GM12874 (cell line): ENCODE measurements at regions not wholly inside any gene's neighbourhood (a gene's known extent, or its start where the extent isn't known, plus 50 kb on each side); places are given as distances from the start of the nearest gene placed in this dataset.

Source experiments
- TF ChIP-seq, protein P1 (sequence below): IDR thresholded peaks from 2 replicates; pipeline ENCODE4 v1.5.1; 2011; ENCODE audit warnings: low read depth, mild to moderate bottlenecking, control low read depth, low read length, moderate library complexity; ENCODE audit not compliant: insufficient read depth

DNA sequence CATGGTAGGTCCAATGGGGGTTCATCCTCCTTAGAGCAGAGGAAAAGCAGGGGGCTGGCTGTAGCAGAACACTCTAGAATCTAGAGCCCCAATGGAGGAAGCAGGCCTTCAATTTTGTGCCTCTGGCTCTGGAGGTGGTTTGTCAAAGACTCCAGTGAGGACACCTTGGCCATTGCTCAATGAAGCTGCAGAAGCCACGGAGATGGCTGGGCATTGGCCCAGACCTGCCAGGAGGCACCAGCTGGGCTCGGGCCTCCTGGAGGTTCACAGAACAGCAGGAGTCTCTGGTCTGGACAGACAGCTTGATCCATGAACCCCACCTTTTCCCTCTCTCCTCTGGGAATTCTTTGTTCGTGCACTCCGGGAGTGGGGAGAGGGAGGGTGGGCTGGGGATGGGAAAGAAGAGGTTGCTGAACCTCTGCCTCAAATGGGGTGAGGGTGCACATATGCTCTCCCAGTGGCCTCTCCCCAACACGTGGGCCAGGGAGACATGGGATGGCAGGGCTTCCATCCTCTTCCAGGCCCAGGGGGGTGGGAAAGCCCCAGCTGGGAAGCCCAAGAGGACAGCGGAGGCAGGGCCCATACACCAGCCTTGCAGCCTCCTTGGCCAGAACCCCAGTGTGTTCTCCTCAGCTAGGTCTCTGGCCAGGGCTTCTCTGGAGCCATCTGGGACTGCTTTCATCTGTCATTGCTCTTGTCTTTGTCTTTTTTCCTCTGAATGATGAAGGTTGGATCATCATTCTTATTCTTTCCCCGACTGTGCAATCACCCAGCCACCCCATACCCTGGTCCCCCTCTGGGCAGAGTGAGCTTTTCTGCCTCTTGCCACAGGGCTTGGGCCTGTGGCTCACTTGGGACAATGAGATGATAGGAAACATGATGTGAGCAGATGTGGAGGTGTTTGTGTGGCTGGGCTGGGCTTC lies 1019.4 kb downstream of the BRD1 start:
- TF ChIP-seq, protein P1, sequence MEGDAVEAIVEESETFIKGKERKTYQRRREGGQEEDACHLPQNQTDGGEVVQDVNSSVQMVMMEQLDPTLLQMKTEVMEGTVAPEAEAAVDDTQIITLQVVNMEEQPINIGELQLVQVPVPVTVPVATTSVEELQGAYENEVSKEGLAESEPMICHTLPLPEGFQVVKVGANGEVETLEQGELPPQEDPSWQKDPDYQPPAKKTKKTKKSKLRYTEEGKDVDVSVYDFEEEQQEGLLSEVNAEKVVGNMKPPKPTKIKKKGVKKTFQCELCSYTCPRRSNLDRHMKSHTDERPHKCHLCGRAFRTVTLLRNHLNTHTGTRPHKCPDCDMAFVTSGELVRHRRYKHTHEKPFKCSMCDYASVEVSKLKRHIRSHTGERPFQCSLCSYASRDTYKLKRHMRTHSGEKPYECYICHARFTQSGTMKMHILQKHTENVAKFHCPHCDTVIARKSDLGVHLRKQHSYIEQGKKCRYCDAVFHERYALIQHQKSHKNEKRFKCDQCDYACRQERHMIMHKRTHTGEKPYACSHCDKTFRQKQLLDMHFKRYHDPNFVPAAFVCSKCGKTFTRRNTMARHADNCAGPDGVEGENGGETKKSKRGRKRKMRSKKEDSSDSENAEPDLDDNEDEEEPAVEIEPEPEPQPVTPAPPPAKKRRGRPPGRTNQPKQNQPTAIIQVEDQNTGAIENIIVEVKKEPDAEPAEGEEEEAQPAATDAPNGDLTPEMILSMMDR: no peak

DNA sequence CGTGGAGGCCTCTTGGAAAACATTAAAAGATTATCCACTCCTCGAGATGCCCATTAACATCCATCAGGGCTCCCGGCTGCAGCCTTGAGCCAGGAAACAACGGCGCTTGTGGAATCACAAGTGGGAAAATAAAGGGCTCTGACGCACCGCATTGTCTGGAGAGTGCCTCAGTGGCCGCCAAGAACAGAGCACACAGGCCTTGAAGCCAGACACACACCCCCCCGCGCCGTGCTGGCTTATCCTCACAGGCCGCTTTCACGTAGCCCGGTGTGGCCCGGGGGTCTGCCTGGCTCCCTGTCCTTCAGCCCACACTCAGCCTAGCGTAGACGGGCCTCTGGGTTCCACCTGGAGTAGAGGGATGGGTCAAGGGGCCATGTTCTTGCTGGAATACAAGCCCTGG lies 1020.5 kb downstream of the BRD1 start:
- TF ChIP-seq, protein P1: no peak

DNA sequence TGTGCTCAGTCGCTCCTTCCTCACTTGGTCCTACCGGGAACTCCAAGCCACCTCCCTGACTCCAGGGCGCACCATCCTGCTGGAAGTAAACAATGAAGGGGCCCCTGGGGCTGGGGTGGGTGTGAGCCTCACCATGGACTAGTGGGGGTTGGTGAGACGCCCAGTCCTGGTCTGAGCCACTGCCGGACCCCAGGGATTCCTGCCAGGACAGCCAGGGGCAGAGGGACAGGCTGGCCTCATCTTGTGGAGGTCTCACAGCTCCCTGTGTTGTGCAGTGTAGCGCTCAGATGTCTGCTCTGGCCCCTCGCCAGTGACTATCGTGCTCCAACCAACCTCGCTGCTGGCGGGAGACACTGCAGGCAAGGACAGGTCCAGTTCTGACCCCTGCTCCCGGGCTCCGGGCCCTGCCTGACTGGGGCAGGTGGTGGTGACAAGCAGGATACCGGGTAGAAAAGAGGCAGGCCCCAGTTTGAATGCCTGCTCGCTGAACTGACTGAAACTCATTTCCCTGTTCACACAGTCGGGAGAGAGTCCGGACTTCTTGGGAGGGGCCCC lies 1021.4 kb downstream of the BRD1 start:
- TF ChIP-seq, protein P1: no peak

DNA sequence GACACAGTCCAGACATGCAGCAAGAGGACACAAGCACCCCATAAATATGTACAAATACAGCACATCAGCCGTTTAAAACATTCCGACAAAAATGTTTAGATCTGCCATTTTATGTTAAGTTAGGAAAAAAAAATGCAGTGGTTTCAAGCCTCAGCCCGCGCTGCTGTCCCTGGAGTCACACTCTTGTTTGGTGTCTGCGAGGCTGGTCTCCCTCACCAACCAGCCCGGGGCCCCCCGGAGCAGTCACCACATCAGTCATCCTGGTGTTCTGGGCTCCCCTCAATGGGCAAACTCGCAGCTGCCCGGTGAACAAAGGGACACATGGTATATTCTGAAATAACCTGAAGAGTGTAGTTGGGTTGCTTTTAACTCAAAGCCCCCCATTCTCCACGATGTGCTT lies 1022.2 kb downstream of the BRD1 start:
- TF ChIP-seq, protein P1: no peak

DNA sequence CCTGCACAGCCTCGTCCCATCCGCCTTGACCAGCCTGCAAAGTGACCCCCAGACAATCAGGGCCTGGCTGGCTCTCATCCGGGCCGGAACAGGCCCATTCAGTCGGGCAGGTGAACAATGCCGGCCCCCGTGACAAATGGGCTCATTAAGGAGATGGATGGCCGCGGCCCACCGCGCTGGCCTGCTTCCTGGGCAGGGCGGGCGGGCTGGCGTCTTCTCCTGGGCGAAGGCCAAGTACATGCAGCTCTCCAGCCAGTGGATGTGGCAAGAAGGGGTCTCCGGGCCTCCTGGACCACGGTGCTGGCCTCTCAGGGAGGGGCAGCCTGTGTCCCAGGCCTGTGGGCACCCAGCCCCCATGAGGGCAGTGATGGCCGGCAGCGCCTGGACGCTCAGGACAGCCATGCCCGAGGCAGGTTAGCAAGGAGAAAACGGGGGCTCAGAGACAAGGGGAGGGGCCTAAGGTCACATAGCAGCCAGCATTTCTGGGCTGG lies 1022.8 kb downstream of the BRD1 start:
- TF ChIP-seq, protein P1: no peak

DNA sequence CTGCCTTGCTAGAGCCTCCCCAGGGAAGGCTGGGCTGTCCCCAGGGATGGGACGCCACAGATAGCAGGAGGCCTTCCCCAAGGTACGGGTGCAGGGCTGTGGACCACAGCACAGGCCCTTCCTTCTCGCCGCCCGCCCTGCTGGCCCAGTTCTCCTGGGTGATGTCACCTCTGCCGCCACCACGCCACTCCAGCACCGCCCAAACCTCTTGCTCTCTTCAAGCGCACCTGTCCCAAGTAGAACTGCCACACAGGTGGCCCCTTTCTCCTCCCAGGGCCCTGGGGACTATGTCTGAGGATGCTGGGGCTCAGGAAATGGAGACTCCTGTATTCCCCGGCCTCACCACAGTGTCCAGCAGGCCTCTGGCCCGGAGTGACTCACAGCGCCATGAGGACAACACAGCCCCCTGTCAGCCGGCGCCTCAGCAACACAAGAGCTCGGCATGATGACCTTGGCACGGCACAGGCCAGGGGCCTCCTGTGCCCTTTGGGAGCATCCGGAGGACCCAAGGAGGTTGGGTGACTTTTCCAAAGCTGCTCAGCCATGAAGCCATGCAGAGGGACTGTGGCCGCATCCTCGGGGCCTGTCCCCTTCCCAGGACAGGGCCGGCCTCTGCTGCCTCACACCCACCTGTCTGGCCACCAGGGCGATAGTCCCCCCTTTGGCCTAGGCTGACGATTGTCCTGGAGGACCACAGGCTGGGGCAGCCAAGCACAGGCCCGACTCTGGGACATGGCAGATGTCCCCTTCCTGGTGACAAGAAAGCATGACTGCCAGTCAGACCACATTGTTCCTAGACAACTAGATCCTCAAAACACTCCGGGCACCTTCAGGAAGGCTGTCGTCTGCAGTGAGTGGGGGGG lies 1023.5 kb downstream of the BRD1 start:
- TF ChIP-seq, protein P1: no peak
